ENCODE measurements at regions not wholly inside any gene's neighbourhood (a gene's known extent, or its start where the extent isn't known, plus 50 kb on each side); places are given as distances from the start of the nearest gene placed in this dataset.

DNA sequence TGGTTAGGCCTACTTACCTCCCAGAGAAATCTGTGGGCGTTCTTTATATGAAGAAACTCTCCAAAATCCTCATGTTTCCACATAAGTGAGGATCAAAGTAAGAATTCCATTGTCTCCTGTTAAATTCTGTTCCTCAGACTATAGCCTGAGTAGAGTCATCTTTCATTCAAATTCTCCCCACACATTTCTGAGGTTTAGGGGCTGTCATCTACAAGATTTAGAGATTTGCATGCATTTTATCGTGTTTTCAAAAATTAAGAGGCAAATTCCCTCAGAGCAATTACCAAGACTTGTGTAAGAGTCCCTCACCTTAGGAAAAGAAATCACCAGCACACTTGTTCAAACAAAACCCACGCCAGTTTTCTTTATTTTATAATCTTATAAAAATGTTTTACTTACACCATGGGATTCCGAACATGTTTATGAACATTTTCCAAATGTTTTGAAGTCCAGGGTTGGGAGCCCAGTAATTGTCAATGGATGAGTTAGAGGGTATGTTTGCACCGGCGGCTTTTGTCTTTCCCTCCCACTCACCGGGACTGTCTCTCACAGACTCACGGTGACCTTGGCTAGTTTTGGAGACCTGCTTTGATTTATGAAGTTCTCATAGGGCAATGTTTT lies 367.6 kb downstream of the ENC1 start:
- TF ChIP-seq CTCF (conservative IDR thresholded peaks at IDR 0.05; ENCODE audit: low read depth, low read length) = no peak
- H3K4me3 ChIP-seq (ENCODE audit: low read length) = no peak overlapping the region
- no peak for DNase-seq (ENCODE audit: low read depth)

GRCh38 chr5:74272024-74272775 lies 368.3 kb downstream of the ENC1 start:
- peak; percentile 59 for DNase-seq (ENCODE audit: low read depth)
- no peak for TF ChIP-seq CTCF (conservative IDR thresholded peaks at IDR 0.05; ENCODE audit: low read depth, low read length)
- no peak overlapping the region for H3K4me3 ChIP-seq (ENCODE audit: low read length)

DNA sequence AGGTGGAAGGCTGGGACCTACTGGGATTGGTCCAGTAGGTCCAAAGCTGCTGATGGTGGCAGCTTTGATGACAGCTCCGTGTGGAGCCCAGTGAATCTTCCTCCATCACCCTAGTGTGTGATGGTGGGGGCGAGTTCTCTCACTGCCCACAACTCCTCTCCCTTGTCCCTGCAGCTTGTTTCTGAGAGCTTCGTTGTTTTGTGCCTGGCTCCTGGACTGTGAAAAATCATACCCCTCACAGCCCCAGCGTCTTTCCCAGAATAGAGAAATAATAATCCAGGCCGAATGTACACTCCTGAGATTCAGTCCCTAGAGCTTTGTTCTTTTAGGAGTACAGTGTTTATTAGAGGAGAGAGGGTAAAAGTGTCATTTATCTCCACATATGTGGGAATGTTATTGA lies 372.2 kb downstream of the ENC1 start:
- H3K4me3 ChIP-seq (ENCODE audit: low read length) = no peak overlapping the region
- no peak for DNase-seq (ENCODE audit: low read depth)
- no peak for TF ChIP-seq CTCF (conservative IDR thresholded peaks at IDR 0.05; ENCODE audit: low read depth, low read length)

DNA sequence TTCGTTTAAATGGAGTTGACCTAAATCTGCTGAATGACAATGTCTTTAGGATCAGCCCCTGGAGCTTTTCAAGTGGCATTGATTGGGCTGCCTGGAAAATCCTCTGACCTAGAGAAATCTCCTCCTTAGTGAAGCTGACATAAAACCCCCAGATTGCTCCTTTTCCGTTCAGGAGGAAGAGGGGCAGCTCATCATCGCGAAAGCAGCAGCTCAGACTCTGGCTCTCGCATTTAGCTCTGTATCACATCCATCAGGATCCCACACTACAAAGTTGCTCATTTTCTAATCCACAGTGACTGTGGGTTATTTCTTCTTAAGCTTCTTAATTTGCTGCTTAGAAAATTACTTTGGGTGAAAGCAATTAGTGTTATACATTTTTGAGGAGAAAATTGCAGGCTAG lies 373.7 kb downstream of the ENC1 start:
- no peak for TF ChIP-seq CTCF (conservative IDR thresholded peaks at IDR 0.05; ENCODE audit: low read depth, low read length)
- peak; percentile 33 for DNase-seq (ENCODE audit: low read depth)
- H3K4me3 ChIP-seq (ENCODE audit: low read length) = no peak overlapping the region

DNA sequence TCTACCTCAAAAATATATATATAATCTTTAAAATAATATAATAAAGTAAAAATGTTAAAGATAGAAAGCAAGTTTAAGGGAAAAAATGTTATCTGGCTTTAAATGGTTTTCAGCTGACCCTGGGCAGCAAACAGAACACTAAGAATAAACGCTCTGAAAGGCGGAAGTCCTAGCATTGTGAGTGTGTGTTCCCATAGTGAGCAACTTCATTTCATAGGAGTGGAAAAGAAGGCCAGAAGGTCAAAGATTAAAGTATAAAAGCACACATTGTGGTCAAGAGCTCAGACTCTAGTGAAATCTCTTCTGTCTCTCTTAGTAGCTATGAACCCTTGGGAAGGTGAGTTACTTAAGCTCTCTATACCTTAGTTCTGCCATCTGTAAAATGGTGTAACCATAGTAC lies 374.4 kb downstream of the ENC1 start:
- no peak for DNase-seq (ENCODE audit: low read depth)
- TF ChIP-seq CTCF (conservative IDR thresholded peaks at IDR 0.05; ENCODE audit: low read depth, low read length) = no peak
- H3K4me3 ChIP-seq (ENCODE audit: low read length) = no peak overlapping the region

GRCh38 chr5:74262544-74263207 lies 377.9 kb downstream of the ENC1 start:
- no peak overlapping the region for H3K4me3 ChIP-seq (ENCODE audit: low read length)
- TF ChIP-seq CTCF (conservative IDR thresholded peaks at IDR 0.05; ENCODE audit: low read depth, low read length) = no peak
- DNase-seq (ENCODE audit: low read depth) = no peak
